ENCODE measurements at regions not wholly inside any gene's neighbourhood (a gene's known extent, or its start where the extent isn't known, plus 50 kb on each side); places are given as distances from the start of the nearest gene placed in this dataset.

GRCh38 chr6:126724821-126725220, 384.9 kb downstream of the CENPW start:
- TF ChIP-seq, protein P1, sequence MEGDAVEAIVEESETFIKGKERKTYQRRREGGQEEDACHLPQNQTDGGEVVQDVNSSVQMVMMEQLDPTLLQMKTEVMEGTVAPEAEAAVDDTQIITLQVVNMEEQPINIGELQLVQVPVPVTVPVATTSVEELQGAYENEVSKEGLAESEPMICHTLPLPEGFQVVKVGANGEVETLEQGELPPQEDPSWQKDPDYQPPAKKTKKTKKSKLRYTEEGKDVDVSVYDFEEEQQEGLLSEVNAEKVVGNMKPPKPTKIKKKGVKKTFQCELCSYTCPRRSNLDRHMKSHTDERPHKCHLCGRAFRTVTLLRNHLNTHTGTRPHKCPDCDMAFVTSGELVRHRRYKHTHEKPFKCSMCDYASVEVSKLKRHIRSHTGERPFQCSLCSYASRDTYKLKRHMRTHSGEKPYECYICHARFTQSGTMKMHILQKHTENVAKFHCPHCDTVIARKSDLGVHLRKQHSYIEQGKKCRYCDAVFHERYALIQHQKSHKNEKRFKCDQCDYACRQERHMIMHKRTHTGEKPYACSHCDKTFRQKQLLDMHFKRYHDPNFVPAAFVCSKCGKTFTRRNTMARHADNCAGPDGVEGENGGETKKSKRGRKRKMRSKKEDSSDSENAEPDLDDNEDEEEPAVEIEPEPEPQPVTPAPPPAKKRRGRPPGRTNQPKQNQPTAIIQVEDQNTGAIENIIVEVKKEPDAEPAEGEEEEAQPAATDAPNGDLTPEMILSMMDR (IDR thresholded peaks at IDR 0.05; ENCODE audit: low read length) = no peak
- no peak for TF ChIP-seq EZH2 (optimal IDR thresholded peaks at IDR 0.05; ENCODE audit: low read depth, low read length)
